H1 (cell line): ENCODE measurements at regions not wholly inside any gene's neighbourhood (a gene's known extent, or its start where the extent isn't known, plus 50 kb on each side); places are given as distances from the start of the nearest gene placed in this dataset.

Experiments
- ATF2 ChIP-seq: IDR thresholded peaks from 2 replicates; pipeline ENCODE4 v1.6.1; 2012; ENCODE audit warnings: low read length, inconsistent platforms
- BACH1 ChIP-seq: IDR thresholded peaks from 2 replicates; pipeline ENCODE4 v1.6.1; 2012; ENCODE audit warnings: low read length, improper control_type of control experiment
- CHD7 ChIP-seq: fragments of 300-600 bp; sonication (generic); IDR thresholded peaks from 2 replicates; pipeline ENCODE4 v1.7.1; 2012; ENCODE audit warnings: low read length, moderate library complexity, mild to moderate bottlenecking, inconsistent platforms; ENCODE audit not compliant: insufficient replicate concordance
- EZH2 ChIP-seq: fragments of 200-600 bp; sonication (generic); IDR thresholded peaks from 2 replicates; pipeline ENCODE4 v1.7.1; 2012; ENCODE audit warnings: low read depth, mild to moderate bottlenecking, moderate library complexity, low read length, inconsistent platforms; ENCODE audit not compliant: severe bottlenecking
- KDM1A ChIP-seq: fragments of 200-600, 300-600 bp; sonication (generic); IDR thresholded peaks from 2 replicates; pipeline ENCODE4 v1.7.1; 2016; ENCODE audit warnings: mild to moderate bottlenecking, low read length, borderline replicate concordance
- SP1 ChIP-seq: IDR thresholded peaks from 2 replicates; pipeline ENCODE4 v1.6.1; 2011; ENCODE audit warnings: low read depth, low read length

GRCh38 chr5:118165619-118166018 lies 822.7 kb downstream of the DTWD2 start (continued):
- TF ChIP-seq BACH1 (no peak), EZH2 (no peak), SP1 (no peak), ATF2 (no peak), CHD7 (no peak), KDM1A (no peak)
